Sigmoid colon (tissue), 4 donors: ENCODE measurements at regions not wholly inside any gene's neighbourhood (a gene's known extent, or its start where the extent isn't known, plus 50 kb on each side); places are given as distances from the start of the nearest gene placed in this dataset.

Experiments
- CTCF ChIP-seq, 4 experiments: fragments of 450-650 bp in 3 of 4; fragments of 200-600 bp in 1 of 4; IDR thresholded peaks; one replicate each; pipeline ENCODE4 v1.5.1; 2016 to 2019; ENCODE audit warnings: antibody characterized with exemption in 4 of 4, mild to moderate bottlenecking in 3 of 4, moderate library complexity in 2 of 4
- POLR2A ChIP-seq, 2 donors: fragments of 450-650 bp; IDR thresholded peaks; one replicate each; pipeline ENCODE4 v1.6.1; 2016; ENCODE audit warnings: antibody characterized with exemption in 2 of 2, mild to moderate bottlenecking in 2 of 2, moderate library complexity in 2 of 2
- POLR2AphosphoS5 ChIP-seq, 4 donors: sonication (generic); formaldehyde crosslinking; IDR thresholded peaks; one replicate each; pipeline ENCODE4 v1.6.1; 2017; ENCODE audit warnings: antibody characterized with exemption in 4 of 4

GRCh38 chr7:121561717-121562116 lies 165.6 kb upstream of the FAM3C start:
- no peak for TF ChIP-seq CTCF (IDR thresholded peaks at IDR 0.05)
- TF ChIP-seq POLR2A (IDR thresholded peaks at IDR 0.05) = no peak
- TF ChIP-seq POLR2AphosphoS5 (IDR thresholded peaks at IDR 0.05) = no peak
